Panc1 (cell line): ENCODE measurements at regions not wholly inside any gene's neighbourhood (a gene's known extent, or its start where the extent isn't known, plus 50 kb on each side); places are given as distances from the start of the nearest gene placed in this dataset.
A peak's percentile ranks its signal among the peaks of the same experiment; 100 is the strongest.

Source experiments
- ATAC-seq: fragments of 200-7000 bp; cut with Tn5 transposase; 2 replicates; pipeline ENCODE4 v1.9.1; 2020; ENCODE audit warnings: mild to moderate bottlenecking, moderate library complexity
- BruUV-seq: library from RNA; stranded (reverse); fragments of 400-500 nt; replicated peaks from 2 replicates; lab custom pipeline; 2021; lab: Mats Ljungman, UMichigan
- CTCF ChIA-PET: fragments of 300-600 bp; sonication (Branson Sonifier 250); formaldehyde crosslinking; loops from one replicate; lab custom pipeline; 2022; ENCODE audit warnings: antibody characterized with exemption; lab: Charles Lee
- POLR2A ChIA-PET: fragments of 300-600 bp; sonication (Branson Sonifier 250); formaldehyde crosslinking; loops from one replicate; lab custom pipeline; 2022; ENCODE audit warnings: antibody characterized with exemption; lab: Charles Lee
- DNase-seq: peaks from one replicate; pipeline ENCODE4 v3.0.0-alpha.2; 2010; ENCODE audit warnings: low read depth, low spot score
- H3K27ac ChIP-seq: 2 replicates; pipeline ENCODE4 v1.5.1; 2011; ENCODE audit warnings: mild to moderate bottlenecking, low read length, inconsistent platforms
- H3K27me3 ChIP-seq: fragments of 200-500 bp; sonication (Bioruptor generic); 2 replicates; pipeline ENCODE4 v1.6.0; 2014; ENCODE audit warnings: low read length, inconsistent platforms; ENCODE audit not compliant: control insufficient read depth, insufficient read depth
- H3K36me3 ChIP-seq: fragments of 200-500 bp; sonication (Bioruptor generic); 2 replicates; pipeline ENCODE4 v1.5.1; 2014; ENCODE audit warnings: inconsistent platforms, mild to moderate bottlenecking, low read length, moderate library complexity; ENCODE audit not compliant: control insufficient read depth, insufficient read depth
- H3K4me1 ChIP-seq: 2 replicates; pipeline ENCODE4 v1.5.1; 2011; ENCODE audit warnings: inconsistent platforms, mild to moderate bottlenecking, low read length, moderate library complexity; ENCODE audit not compliant: control insufficient read depth, insufficient read depth
- H3K4me3 ChIP-seq, 2 experiments: 2 replicates each; pipeline ENCODE4 v1.5.1; 2011 to 2012; ENCODE audit warnings: low read depth in 2 of 2, low read length in 2 of 2, mild to moderate bottlenecking in 2 of 2, inconsistent platforms in 1 of 2, moderate library complexity in 1 of 2
- H3K9me3 ChIP-seq: fragments of 200-500 bp; sonication (Bioruptor generic); 2 replicates; pipeline ENCODE4 v1.5.1; 2014; ENCODE audit warnings: low read depth, mild to moderate bottlenecking, inconsistent platforms, low read length, moderate library complexity; ENCODE audit not compliant: control insufficient read depth, insufficient read depth
- POLR2AphosphoS5 ChIP-seq: IDR thresholded peaks from 2 replicates; pipeline ENCODE4 v1.6.1; 2012; ENCODE audit warnings: mild to moderate bottlenecking, low read depth, low read length, moderate library complexity
- SIN3A ChIP-seq: IDR thresholded peaks from 2 replicates; pipeline ENCODE4 v1.6.1; 2012; ENCODE audit warnings: low read depth, mild to moderate bottlenecking, low read length, moderate library complexity, borderline replicate concordance; ENCODE audit not compliant: insufficient read depth
- TCF7L2 ChIP-seq: IDR thresholded peaks from 2 replicates; pipeline ENCODE4 v1.6.1; 2011; ENCODE audit warnings: mild to moderate bottlenecking, low read depth, low read length, inconsistent platforms
- in situ Hi-C: cut with HindIII; loops from 2 replicates; pipeline ENCODE4 v1.10.0; 2016; ENCODE audit warnings: low sequenced_read_pairs, low pct_unique_long_range_greater_than_20kb
- intact Hi-C: fragments of 100-400 bp; cut with micrococcal nuclease; formaldehyde crosslinking; loops from one replicate; pipeline ENCODE4 v1.10.0; 2022; ENCODE audit not compliant: unreplicated experiment
- TF ChIP-seq, protein P1 (sequence below): fragments of 450-650 bp; IDR thresholded peaks from 2 replicates; pipeline ENCODE4 v1.5.1; 2017; ENCODE audit warnings: mild to moderate bottlenecking
- TF ChIP-seq, protein P2 (sequence below), 2 experiments: IDR thresholded peaks; 2 replicates each; pipeline ENCODE4 v1.6.1; 2011 to 2012; ENCODE audit warnings: low read depth in 2 of 2, control low read depth in 1 of 2, low read length in 1 of 2, mild to moderate bottlenecking in 1 of 2, moderate library complexity in 1 of 2; ENCODE audit not compliant: insufficient read depth in 1 of 2

DNA sequence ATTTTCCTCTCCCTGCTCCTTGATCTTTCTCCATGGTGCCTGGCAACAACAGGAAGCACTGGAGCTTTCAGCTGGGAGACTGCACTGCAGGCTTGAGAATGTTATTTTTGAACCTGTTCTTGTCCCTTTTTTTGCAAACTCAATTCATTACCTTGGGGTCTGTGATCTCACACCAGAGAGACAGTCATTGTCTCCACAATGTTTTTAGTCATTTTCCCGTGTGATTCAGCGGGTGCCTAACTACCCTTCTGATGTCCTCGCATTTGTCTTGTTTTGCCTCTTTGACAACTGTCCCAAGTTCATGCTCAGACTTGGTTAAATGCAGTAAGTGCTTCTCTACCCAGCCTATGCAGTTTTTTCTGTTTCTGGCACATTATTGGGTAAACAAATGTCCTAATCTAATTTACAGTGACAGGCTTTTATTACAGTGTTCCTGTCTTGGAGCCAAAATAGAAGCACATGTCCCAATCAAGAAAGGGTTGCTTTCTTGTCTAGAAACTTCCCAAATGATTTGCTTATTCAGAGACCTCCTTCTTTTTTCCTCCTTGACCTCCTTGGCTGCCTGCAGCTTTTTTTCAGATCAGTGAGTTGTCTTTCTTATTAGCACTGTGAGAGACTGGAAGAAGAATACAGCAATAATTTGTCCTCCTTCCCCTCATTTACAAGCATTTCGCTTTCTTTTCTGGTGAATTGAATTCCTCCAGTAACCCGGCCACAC, 162.4 kb downstream of the NSUN3 start:
- POLR2A ChIA-PET = no interaction called here
- intact Hi-C loops = no loop called here
- Histone ChIP-seq H3K27ac (no peak overlapping the region), H3K36me3 (no peaks in the 10 kb centered on the region), H3K4me3 (no peak overlapping the region), H3K9me3 (no peaks in the 10 kb centered on the region), H3K4me1 (no peaks in the 10 kb centered on the region), H3K27me3 (no peaks in the 10 kb centered on the region; the same call in 1 of the 2 replicates)
- no peak for DNase-seq
- no peak for ATAC-seq
- CTCF ChIA-PET = no interaction called here
- TF ChIP-seq TCF7L2 = no peak
- TF ChIP-seq, protein P1, sequence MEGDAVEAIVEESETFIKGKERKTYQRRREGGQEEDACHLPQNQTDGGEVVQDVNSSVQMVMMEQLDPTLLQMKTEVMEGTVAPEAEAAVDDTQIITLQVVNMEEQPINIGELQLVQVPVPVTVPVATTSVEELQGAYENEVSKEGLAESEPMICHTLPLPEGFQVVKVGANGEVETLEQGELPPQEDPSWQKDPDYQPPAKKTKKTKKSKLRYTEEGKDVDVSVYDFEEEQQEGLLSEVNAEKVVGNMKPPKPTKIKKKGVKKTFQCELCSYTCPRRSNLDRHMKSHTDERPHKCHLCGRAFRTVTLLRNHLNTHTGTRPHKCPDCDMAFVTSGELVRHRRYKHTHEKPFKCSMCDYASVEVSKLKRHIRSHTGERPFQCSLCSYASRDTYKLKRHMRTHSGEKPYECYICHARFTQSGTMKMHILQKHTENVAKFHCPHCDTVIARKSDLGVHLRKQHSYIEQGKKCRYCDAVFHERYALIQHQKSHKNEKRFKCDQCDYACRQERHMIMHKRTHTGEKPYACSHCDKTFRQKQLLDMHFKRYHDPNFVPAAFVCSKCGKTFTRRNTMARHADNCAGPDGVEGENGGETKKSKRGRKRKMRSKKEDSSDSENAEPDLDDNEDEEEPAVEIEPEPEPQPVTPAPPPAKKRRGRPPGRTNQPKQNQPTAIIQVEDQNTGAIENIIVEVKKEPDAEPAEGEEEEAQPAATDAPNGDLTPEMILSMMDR = no peak
- in situ Hi-C loops = no loop called here
- BruUV-seq = no TSS peak

DNA sequence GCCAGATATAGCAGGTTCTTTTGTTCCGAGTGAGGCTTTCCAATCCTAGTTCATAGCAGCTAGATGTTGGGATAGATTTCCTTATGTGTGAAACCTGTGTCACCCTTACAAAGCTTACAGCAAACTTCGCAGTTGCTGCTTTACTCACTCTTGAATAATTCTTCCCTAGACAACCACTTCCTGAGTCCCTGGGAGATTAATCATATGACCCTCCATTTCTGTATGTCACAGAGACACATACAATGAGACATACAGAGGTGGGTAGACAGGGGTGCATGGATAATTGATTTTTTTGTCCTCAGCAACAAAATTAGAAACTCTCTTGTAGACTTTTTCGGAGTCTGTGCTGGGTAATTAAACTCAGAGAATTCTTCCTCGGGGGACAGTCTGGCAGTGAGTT, 163.2 kb downstream of the NSUN3 start:
- Histone ChIP-seq H3K27ac (no peak overlapping the region), H3K9me3 (no peaks in the 10 kb centered on the region), H3K36me3 (no peaks in the 10 kb centered on the region), H3K4me1 (no peaks in the 10 kb centered on the region), H3K27me3 (no peaks in the 10 kb centered on the region; the same call in 1 of the 2 replicates), H3K4me3 (no peak overlapping the region)
- ChIA-PET CTCF (no interaction called here), POLR2A (no interaction called here)
- in situ Hi-C loops = no loop called here
- DNase-seq = peak; percentile 7
- intact Hi-C loops = no loop called here
- no peak for ATAC-seq
- TF ChIP-seq, protein P1 = no peak
- no TSS peak for BruUV-seq

DNA sequence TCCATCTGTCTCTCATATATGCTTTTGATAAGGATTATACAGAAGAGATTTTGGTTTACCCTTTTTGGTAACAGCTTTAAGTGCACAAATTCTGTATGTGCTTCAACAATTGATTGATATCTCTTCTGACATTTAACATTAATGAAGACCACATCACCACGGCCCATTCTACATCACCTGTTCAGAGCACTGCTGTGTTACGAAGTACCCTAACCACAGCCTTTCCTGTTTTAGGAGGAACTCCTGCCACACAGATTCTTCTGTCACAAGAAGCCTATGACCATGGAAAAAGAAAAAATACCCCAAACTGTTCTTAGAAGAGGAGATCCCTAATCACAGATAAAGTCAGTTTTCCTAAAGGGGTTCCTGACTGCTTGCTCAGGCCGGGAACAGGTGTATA, 170.1 kb downstream of the NSUN3 start:
- no peaks in the 10 kb centered on the region for H3K27me3 ChIP-seq
- no peak overlapping the region for H3K27ac ChIP-seq
- ATAC-seq (no peak), DNase-seq (no peak)
- no peaks in the 10 kb centered on the region for H3K9me3 ChIP-seq
- ChIA-PET POLR2A (no interaction called here), CTCF (no interaction called here)
- H3K4me3 ChIP-seq = no peak overlapping the region
- no peaks in the 10 kb centered on the region for H3K4me1 ChIP-seq
- no peaks in the 10 kb centered on the region for H3K36me3 ChIP-seq
- in situ Hi-C loops = no loop called here
- no TSS peak for BruUV-seq
- intact Hi-C loops = loop anchor here (10.0 kb wide), 1 partner anchor 98 kb away; no protein-coding TSS in a partner anchor
- TF ChIP-seq POLR2AphosphoS5 (no peak), SIN3A (no peak), TCF7L2 (no peak)
- TF ChIP-seq, protein P2, sequence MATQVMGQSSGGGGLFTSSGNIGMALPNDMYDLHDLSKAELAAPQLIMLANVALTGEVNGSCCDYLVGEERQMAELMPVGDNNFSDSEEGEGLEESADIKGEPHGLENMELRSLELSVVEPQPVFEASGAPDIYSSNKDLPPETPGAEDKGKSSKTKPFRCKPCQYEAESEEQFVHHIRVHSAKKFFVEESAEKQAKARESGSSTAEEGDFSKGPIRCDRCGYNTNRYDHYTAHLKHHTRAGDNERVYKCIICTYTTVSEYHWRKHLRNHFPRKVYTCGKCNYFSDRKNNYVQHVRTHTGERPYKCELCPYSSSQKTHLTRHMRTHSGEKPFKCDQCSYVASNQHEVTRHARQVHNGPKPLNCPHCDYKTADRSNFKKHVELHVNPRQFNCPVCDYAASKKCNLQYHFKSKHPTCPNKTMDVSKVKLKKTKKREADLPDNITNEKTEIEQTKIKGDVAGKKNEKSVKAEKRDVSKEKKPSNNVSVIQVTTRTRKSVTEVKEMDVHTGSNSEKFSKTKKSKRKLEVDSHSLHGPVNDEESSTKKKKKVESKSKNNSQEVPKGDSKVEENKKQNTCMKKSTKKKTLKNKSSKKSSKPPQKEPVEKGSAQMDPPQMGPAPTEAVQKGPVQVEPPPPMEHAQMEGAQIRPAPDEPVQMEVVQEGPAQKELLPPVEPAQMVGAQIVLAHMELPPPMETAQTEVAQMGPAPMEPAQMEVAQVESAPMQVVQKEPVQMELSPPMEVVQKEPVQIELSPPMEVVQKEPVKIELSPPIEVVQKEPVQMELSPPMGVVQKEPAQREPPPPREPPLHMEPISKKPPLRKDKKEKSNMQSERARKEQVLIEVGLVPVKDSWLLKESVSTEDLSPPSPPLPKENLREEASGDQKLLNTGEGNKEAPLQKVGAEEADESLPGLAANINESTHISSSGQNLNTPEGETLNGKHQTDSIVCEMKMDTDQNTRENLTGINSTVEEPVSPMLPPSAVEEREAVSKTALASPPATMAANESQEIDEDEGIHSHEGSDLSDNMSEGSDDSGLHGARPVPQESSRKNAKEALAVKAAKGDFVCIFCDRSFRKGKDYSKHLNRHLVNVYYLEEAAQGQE (IDR thresholded peaks at IDR 0.05; ENCODE audit: insufficient read depth in 1 of 2, low read depth in 2 of 2, low read length in 1 of 2) = no peak
- TF ChIP-seq, protein P1 = no peak
